Lower leg skin (tissue), 3 donors: ENCODE measurements at regions not wholly inside any gene's neighbourhood (a gene's known extent, or its start where the extent isn't known, plus 50 kb on each side); places are given as distances from the start of the nearest gene placed in this dataset.

Source experiments
- CTCF ChIP-seq, 3 donors: fragments of 450-650 bp; IDR thresholded peaks; one replicate each; pipeline ENCODE4 v1.5.1; 2016; ENCODE audit warnings: antibody characterized with exemption in 3 of 3, mild to moderate bottlenecking in 3 of 3, moderate library complexity in 2 of 3
- POLR2A ChIP-seq, 2 donors: fragments of 450-650 bp; IDR thresholded peaks; one replicate each; pipeline ENCODE4 v1.6.1; 2016 to 2017; ENCODE audit warnings: antibody characterized with exemption in 2 of 2, mild to moderate bottlenecking in 1 of 2, moderate library complexity in 1 of 2

- no peak for TF ChIP-seq POLR2A (IDR thresholded peaks at IDR 0.05)
- TF ChIP-seq CTCF (IDR thresholded peaks at IDR 0.05): no peak
These were observed 234.5 kb downstream of the METTL4 start for GRCh38 chr18:2336690-2337392.
